Right atrium auricular region (tissue), 2 donors: ENCODE measurements at regions not wholly inside any gene's neighbourhood (a gene's known extent, or its start where the extent isn't known, plus 50 kb on each side); places are given as distances from the start of the nearest gene placed in this dataset.
"Not testable (repeated sequence)": the region's sequence is repeated elsewhere in the genome, so short reads cannot be mapped to it uniquely, and the experiment has no call there.

Experiments
- DNase-seq: peaks from one replicate; pipeline ENCODE4 v3.0.0-alpha.2; 2019; ENCODE audit warnings: low spot score
- H3K27ac ChIP-seq, 2 donors: fragments of 200-600 bp; sonication (generic); 1 replicate in 1 of 2; 2 replicates in 1 of 2; pipeline ENCODE4 v1.5.1; 2016 to 2019
- H3K27me3 ChIP-seq, 2 donors: fragments of 200-600 bp; sonication (generic); one replicate each; pipeline versions ENCODE4 v1.5.1 to v1.6.0; 2017 to 2019
- H3K36me3 ChIP-seq: fragments of 200-600 bp; sonication (generic); one replicate; pipeline ENCODE4 v1.5.1; 2016
- H3K4me1 ChIP-seq, 2 donors: fragments of 200-600 bp; sonication (generic); one replicate each; pipeline versions ENCODE4 v1.5.1 to v1.6.0; 2017 to 2019
- H3K4me3 ChIP-seq, 2 donors: fragments of 200-600 bp; sonication (generic); 1 replicate in 1 of 2; 2 replicates in 1 of 2; pipeline ENCODE4 v1.5.1; 2017 to 2019; ENCODE audit warnings: mild to moderate bottlenecking in 1 of 2, moderate library complexity in 1 of 2
- H3K9me3 ChIP-seq, 2 donors: fragments of 200-600 bp; sonication (generic); one replicate each; pipeline ENCODE4 v1.5.1; 2019
- TF ChIP-seq, protein P1 (sequence below), 2 donors: fragments of 200-600 bp; sonication (generic); IDR thresholded peaks; one replicate each; pipeline ENCODE4 v1.5.1; 2019; ENCODE audit warnings: antibody characterized with exemption in 2 of 2

DNA sequence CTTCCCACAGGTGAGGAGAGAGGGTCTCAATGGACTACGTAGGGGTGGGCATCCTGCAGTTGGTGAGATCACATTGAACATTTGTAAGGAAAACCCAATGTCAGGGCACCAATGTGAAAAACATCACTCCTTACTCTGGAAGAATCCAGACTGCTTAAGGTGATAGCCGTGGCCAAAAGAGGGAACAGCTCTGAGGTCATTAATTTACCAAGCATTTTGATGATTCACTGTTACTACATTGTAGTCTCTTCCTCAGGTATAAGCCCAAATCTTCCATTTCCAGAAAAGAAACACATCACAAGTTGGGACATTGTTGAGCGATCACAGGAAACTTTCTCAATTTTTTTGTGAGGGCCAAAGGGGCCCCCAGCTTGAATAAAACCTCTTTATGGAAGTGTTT, 61.1 kb upstream of the SPTLC3 start:
- Histone ChIP-seq H3K9me3 (no peaks in the 10 kb centered on the region), H3K4me3 (no peak overlapping the region)
- no peak for DNase-seq

DNA sequence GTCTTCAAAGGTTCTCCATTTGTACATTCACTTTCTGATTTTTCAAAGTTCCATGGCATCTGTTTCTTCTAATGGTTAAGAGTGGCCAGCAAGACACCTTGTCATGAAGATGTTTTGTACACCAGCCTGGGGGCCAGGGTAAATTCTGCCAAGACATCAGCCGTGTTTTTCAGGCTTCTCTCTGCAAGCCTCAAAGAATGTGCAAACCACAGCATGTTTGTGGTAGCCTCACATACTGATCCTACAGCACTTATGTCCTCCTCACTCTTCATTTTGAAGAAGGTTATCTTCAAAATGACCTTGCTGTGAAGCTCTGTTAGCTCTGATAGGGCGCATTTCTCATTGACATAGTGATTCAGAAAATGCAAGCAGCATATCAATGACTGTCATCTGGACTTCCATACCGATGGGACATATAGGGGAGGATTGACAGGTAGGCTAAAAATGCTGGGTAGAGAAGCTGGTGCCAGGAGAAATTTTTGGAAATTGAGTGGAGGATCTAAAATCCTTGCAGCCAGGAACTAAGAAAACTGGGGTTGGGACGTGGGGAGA, 59.3 kb upstream of the SPTLC3 start:
- Histone ChIP-seq H3K27ac (no peak overlapping the region), H3K9me3 (no peaks in the 10 kb centered on the region), H3K4me1 (no peaks in the 10 kb centered on the region), H3K4me3 (no peak overlapping the region), H3K27me3 (no peaks in the 10 kb centered on the region), H3K36me3 (no peaks in the 10 kb centered on the region)
- TF ChIP-seq, protein P1, sequence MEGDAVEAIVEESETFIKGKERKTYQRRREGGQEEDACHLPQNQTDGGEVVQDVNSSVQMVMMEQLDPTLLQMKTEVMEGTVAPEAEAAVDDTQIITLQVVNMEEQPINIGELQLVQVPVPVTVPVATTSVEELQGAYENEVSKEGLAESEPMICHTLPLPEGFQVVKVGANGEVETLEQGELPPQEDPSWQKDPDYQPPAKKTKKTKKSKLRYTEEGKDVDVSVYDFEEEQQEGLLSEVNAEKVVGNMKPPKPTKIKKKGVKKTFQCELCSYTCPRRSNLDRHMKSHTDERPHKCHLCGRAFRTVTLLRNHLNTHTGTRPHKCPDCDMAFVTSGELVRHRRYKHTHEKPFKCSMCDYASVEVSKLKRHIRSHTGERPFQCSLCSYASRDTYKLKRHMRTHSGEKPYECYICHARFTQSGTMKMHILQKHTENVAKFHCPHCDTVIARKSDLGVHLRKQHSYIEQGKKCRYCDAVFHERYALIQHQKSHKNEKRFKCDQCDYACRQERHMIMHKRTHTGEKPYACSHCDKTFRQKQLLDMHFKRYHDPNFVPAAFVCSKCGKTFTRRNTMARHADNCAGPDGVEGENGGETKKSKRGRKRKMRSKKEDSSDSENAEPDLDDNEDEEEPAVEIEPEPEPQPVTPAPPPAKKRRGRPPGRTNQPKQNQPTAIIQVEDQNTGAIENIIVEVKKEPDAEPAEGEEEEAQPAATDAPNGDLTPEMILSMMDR (IDR thresholded peaks at IDR 0.05): no peak
- no peak for DNase-seq

More for the DNA sequence above, 61.1 kb upstream of the SPTLC3 start:
- Histone ChIP-seq H3K27me3 (no peaks in the 10 kb centered on the region), H3K27ac (no peak overlapping the region), H3K36me3 (no peaks in the 10 kb centered on the region), H3K4me1 (no peaks in the 10 kb centered on the region)
- TF ChIP-seq, protein P1 (IDR thresholded peaks at IDR 0.05): no peak

DNA sequence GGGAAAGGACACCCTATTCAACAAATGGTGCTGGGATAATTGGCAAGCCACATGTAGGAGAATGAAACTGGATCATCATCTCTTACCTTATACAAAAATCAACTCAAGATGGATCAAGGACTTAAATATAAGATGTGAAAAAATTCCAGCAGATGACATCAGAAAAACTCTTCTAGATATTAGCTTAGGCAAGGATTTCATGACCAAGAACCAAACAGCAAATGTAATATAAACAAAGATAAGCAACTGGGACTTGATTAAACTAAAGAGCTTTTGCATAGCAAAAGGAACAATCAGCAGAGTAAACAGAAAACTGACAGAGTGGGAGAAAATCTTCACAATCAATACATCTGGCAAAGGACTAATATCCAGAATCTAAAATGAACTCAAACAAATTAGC, 54.5 kb upstream of the SPTLC3 start:
- H3K9me3 ChIP-seq, H3K27me3 ChIP-seq, H3K4me1 ChIP-seq, H3K36me3 ChIP-seq, H3K4me3 ChIP-seq, H3K27ac ChIP-seq, DNase-seq: not testable (repeated sequence)

DNA sequence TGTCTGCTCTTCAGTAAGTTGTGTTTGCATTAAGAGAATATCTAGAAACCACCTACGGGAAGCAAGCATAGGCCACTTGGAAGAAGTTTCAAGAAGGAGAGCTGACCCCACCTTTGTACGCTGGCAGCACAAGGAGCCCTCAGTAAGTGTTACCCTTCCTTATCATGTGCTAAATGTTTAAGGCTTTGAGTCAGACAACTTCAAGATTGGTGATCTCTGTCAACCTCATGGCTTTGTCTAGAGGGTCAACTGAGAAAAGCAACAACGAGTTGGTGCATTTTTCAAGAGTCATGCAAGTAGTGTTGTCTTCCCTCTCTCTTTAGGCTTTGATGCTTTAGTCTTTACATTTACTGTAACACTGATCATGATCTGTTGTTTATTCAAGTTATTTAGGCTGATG, 53.2 kb upstream of the SPTLC3 start:
- Histone ChIP-seq H3K36me3 (no peaks in the 10 kb centered on the region), H3K27me3 (no peaks in the 10 kb centered on the region), H3K4me3 (no peak overlapping the region), H3K27ac (no peak overlapping the region), H3K9me3 (no peaks in the 10 kb centered on the region), H3K4me1 (no peaks in the 10 kb centered on the region)
- DNase-seq: no peak
- TF ChIP-seq, protein P1 (IDR thresholded peaks at IDR 0.05): no peak

DNA sequence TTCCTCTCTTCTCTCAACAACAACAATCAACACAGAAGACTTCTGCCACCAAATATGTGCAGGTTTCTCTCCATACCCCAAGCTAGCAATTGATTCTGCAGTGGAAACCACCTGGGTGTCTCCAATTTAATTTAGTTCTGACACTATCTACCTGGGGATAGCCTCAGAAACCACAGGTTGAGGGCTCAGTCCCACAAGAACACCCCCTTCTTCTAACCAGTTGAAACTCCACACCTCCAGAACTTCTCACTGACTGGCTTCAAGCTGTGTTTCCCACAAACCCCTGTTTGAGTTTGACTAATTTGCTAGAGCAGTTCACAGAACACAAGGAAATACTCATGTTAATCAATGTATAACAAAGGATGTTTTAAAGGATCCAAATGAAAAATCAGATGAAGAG, 52.5 kb upstream of the SPTLC3 start:
- Histone ChIP-seq H3K27ac (no peak overlapping the region), H3K4me3 (no peak overlapping the region), H3K36me3 (no peaks in the 10 kb centered on the region), H3K9me3 (no peaks in the 10 kb centered on the region), H3K4me1 (no peaks in the 10 kb centered on the region), H3K27me3 (no peaks in the 10 kb centered on the region)
- DNase-seq: no peak
- TF ChIP-seq, protein P1 (IDR thresholded peaks at IDR 0.05): no peak

DNA sequence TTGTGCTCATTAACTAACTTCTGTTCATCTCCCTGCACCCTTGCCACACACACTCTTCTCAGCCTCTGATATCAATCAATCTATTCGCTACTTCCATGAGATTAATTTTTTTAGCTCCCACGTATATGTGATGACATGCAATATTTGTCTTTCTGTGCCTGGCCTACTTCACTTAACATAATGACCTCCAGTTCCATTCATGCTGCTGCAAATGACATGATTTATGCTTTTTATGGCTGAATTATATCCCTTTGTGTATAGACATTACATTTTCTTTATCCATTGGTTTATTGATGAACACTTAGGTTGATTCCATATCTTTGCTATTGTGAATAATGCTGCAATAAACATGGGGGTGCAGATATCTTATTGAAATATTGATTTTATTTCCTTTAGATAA, 50.8 kb upstream of the SPTLC3 start:
- no peaks in the 10 kb centered on the region for H3K36me3 ChIP-seq
- no peak overlapping the region for H3K4me3 ChIP-seq
- H3K27ac ChIP-seq: no peak overlapping the region
- H3K27me3 ChIP-seq: no peaks in the 10 kb centered on the region
- DNase-seq: no peak
- TF ChIP-seq, protein P1 (IDR thresholded peaks at IDR 0.05): no peak
- H3K4me1 ChIP-seq: no peaks in the 10 kb centered on the region
- no peaks in the 10 kb centered on the region for H3K9me3 ChIP-seq
